Islet precursor cell (in vitro differentiated cells): ENCODE measurements at regions not wholly inside any gene's neighbourhood (a gene's known extent, or its start where the extent isn't known, plus 50 kb on each side); places are given as distances from the start of the nearest gene placed in this dataset.
A peak's percentile ranks its signal among the peaks of the same experiment; 100 is the strongest.
"Not testable (repeated sequence)": the region's sequence is repeated elsewhere in the genome, so short reads cannot be mapped to it uniquely, and the experiment has no call there.

Experiments used
- DNase-seq: peaks from one replicate; pipeline ENCODE4 v3.0.0-alpha.2; 2018

DNA sequence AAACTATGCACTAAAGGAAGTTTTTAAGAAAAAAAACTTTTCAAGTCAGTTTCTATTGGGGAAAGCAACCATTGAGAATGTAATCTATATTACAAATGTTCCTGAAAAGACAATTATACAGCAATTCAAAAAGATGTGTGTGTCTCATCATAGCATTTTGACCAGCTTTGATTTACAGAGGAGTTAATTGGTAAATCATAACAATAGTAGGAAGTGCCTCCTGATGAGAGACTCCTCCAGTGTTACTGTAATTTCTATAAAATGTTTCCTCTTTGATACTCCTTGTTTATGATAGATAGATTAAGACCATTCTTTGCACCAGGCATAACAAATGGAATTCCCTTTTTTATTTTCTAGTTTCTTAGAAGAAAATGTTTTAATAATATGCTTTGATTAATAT, 249.9 kb downstream of the CALCRL start:
- DNase-seq, result no peak

GRCh38 chr2:187194049-187194448, 254.0 kb downstream of the CALCRL start:
- DNase-seq, result no peak

GRCh38 chr2:187188783-187189631, 259.0 kb downstream of the CALCRL start:
- no peak for DNase-seq

GRCh38 chr2:187187519-187187918, 260.5 kb downstream of the CALCRL start:
- no peak for DNase-seq

- no peak for DNase-seq
Observed at GRCh38 chr2:187180529-187180928, 267.5 kb downstream of the CALCRL start.

GRCh38 chr2:187178876-187179275, 269.2 kb downstream of the CALCRL start:
- not testable (repeated sequence) for DNase-seq

DNA sequence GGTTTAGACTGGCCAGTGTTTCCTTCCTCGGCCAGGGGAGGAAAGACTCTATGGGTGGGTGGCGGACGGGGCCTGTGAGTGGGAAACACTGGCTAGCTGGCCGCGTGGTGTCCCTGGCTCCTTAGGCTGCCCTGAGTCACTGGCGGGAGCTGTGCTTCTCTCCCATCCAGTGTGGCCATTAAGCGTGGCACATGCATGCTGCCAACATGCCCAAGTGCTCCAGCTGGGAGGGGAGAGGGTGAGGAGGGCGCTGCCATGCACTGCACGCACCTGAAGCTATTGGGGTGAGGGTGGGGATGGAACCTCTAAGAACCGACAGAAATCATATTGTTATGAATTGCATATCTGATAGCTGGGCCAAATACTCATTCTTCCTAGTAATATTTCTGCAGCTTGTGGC, 270.8 kb downstream of the CALCRL start:
- DNase-seq, result no peak

- DNase-seq, result no peak
Observed at GRCh38 chr2:187174582-187174981, 273.5 kb downstream of the CALCRL start.

- DNase-seq, result no peak
Observed at GRCh38 chr2:187171318-187171717, 276.7 kb downstream of the CALCRL start.

- DNase-seq, result no peak
Observed at GRCh38 chr2:187169864-187170263, 278.2 kb downstream of the CALCRL start.

DNA sequence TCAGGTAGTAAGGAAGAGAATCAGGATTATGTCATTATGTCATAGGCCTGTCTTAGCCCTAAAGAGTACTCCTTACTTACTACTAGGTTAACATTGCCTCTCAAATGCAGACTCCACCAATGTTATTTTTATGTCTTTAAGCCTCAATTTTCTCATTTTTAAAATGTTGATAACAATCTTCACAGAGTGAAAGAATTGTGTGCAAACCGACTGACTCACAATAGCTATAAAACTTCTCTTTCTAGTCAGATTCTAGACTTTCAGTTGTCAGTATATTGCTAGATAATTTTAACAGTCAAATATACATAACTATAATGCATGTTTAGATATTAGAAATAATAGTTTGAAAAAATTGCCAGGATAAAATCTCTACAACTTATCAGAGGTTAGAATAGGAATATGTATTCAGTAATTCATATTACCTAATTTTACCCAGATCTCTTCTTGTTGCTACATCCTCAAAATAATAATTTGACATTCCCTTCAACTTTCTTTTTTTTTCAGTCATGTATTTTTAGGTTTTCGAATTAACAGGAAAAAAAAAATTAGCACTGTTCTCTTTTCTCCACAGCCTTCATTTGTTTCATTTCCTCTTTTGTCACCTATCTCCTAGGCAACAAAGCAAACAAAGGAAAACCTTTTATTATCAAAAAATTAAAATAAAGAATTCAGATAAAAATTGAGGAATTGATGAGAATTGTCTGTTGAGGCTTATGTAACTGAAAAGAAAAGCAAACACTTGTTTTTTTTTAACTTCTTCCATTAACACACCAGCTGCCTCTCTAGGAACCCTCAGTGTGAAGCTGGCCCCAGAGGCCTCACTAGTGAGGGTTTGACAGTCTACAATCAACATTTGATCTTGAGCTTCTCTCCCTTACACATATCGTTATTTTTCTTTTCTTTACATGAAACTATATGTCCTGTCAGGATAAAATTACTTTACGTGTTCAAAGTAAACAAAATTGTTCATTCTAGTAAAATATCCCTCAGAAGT, 279.0 kb downstream of the CALCRL start:
- no peak for DNase-seq

DNA sequence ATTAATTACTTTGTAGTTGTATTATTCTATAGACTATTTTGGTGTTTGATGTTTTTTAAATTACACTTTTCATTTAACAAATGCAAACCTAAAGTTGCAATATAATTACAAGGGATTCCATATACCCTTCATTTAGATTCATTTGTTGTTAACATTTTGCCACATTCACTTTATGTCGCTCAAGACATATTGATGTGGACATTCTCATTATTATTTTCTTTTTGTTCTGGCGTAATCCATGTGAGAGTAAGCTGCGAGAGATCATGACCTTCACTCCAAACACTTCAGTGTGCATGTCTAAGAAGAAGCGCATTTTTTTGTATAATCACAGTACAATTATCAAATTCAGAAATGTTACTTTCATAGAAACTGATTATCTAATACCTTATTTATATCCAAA, 280.6 kb downstream of the CALCRL start:
- DNase-seq, result no peak

DNA sequence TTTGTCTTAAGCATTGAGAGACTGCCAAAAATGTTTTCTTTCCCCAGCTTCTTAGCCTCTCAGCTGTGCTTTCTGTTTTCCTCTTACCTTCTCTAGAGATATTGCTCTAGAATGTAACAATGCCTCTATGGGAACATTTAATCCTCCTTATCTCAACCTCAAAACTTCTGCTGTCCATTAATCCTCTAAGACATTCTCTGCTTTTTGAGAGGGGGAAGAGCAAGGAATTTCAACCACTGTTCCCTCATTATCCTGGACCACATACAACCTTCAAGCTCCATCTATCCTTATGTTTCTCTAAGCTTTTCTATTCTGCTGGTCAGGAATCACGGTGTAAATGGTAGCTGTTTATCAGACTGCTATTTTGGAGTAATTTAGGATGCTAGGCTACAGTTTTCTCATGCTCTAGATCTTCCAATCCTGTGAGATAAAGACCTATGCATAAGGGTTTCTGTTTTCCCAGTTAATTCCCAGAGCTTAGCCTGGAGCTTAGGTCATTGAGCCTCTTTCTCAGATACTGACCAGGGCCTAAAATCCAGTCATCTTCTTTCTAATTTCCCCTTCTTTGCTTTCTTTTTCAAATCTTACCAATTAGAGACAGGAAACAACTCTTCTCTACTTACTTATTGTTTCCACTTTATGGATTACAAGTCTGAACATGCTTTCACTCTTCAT, 282.0 kb downstream of the CALCRL start:
- no peak for DNase-seq

DNA sequence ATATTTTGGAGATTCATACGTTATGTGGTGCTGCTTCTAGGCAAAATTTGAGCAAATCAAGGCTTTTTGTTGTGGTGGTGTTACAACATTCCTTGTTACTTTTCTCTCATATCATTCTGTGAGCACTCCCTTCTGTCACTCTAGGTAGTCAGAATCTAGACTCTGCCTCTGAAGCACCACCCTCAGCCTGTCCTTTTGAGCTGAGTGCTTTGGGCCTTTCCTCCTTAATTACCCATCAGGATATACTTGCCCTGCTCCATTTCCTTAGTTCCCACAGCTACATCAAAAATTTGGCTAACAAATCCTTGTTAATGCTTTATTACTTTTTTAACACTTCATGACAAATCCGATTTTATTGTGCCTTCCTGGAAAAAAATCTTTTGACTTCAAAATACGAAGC, 289.6 kb downstream of the CALCRL start:
- DNase-seq, result no peak

DNA sequence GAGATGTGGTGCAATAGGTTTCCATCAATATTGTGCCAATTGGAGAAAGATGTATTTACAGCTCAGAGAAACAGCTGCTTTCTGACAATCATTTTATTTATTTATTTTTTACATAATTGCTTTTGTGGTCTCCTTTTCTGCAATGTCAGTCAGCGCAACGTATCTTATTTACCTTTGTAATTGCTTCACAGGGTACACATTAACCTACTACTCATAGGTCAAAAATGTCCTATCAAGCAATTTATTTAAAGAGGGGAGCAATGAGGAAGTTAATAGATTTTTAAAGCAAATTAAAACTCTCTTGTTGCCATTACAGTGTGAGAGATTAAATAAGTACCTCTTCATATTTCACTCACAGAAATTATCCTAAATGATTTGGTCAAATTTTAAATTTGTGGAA, 291.0 kb downstream of the CALCRL start:
- DNase-seq, result no peak

DNA sequence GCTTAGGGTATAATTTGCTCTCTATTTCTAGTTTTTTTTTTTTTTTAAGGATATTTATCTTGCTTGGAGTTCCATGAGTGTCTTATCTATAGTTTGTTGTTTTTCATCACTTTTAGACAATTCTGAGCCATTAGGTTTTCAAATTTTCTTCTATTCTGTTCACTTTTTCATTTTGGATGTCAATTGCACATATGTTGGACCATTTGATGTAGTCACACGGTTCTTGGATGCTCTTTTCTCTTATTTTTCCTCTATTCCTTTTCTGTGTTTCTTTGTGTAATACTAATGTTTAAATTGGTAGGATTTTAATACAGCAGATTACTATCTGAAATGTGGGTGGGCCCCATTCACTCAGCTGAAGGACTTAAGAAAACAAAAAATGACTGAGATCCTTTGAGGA, 292.6 kb downstream of the CALCRL start:
- DNase-seq, result no peak

DNA sequence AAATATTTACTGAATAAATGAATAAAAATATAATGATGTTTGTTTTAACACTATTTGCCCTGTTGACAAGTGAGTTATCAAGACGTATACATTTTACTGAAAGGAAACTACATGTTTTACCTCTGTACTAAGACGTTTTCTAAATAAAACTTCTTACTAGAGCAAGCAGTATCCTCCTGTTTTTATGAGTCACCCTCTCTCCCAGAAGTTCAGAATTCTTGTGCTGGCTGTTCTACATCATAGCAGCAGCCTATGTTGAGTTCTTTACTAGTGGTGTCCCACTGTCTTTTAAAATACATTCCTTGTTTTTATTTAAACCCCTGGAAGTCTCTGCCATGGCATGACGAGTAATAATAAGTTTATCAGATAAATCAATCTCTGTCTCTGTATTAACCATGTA, 297.4 kb downstream of the CALCRL start:
- no peak for DNase-seq

DNA sequence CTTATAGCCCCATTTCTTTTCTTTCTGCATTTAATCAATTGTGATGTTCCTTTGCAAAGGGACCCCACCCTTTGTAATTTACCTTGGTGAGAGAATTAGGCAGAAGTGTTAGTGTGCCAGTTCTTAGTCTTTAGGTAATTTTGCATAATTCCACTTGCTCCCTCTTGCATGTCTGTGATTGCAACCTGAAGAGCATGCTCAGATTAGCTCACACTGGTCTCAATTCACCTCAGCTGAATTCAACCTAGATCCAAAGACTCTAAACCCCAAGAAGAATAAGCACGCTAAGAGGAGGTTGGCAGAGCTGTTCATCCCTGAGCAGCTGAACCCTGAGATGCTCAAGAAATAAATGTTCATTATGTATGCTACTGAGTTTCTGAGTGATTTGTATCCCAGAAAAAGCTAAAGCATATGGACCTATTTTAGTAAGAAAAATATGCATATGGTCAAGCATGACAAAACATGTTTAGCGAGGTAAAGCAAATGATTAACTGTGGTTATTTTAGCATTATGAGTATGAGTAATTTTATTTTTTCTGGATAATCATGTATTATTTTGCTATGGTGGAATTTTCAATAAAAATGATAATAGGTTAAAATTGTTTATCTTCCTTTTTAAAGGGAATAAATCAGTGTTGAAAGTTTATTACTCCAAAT, 299.2 kb upstream of the ZSWIM2 start:
- no peak for DNase-seq

GRCh38 chr2:187143537-187143936, 294.6 kb upstream of the ZSWIM2 start:
- DNase-seq, result no peak

DNA sequence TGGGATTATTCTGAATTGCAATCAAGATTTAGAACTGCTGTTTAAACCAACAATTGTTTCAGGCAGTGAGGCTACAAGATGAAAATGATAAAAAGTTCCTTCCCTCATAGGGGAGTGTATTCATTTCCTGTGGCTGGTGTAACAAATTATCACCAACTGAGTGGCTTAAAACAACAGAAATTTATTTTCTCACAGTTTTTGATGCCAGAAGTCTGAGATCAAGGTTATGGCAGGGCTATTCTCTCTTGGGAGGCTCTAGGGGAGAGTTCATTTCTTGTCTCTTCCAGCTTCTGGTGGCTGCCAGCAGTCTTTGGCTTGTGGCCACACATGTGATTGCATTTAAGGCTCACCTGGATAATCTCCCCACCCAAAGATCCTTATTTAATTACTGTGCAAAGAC, 290.5 kb upstream of the ZSWIM2 start:
- DNase-seq, result no peak

DNA sequence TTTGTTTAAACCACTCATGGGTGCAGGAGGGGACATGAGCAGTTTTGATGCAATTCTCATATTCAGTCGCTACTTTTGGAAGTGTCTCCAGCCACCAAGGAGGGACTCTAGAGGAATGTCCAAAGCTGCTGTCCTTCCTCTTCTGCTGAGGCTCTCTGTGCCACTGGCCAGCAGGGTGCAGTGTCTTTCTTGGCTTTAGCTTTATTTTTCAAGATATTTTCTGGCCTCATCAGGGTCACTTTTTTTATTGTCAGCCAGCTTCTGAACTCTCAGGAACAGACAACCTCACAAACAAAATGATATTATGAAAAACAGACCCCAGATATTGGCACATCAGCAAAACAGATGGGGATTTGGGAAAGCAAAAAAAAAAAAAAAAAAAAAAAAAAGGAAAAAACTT, 289.3 kb upstream of the ZSWIM2 start:
- peak; percentile 67 for DNase-seq

- no peak for DNase-seq
Observed at GRCh38 chr2:187136646-187137045, 287.7 kb upstream of the ZSWIM2 start.

GRCh38 chr2:187134306-187134705, 285.3 kb upstream of the ZSWIM2 start:
- no peak for DNase-seq
